NCI-H460 (cell line): ENCODE measurements at regions not wholly inside any gene's neighbourhood (a gene's known extent, or its start where the extent isn't known, plus 50 kb on each side); places are given as distances from the start of the nearest gene placed in this dataset.
"Not testable (repeated sequence)": the region's sequence is repeated elsewhere in the genome, so short reads cannot be mapped to it uniquely, and the experiment has no call there.

Source experiments
- DNase-seq: peaks from one replicate; pipeline ENCODE4 v3.0.0-alpha.2; 2016; ENCODE audit warnings: low read depth; ENCODE audit errors: extremely low read depth

DNA sequence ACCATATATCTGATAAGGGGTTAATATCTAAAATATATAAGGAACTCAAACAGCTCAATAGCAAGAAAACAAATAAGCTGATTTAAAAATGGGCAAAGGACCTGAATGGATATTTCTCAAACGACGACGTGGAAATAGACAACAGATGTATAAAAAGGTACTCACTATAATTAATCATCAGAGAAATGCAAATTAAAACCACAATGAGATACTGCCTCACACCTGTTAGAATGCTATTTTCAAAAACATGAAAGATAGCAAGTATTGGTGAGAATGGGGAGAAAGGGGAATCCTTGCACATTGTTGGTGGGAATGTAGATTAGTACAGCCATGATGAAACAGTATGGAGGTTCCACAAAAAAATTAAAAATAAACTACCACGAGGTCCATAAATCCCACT is 163.2 kb downstream of the DKK1 start:
- DNase-seq = no peak

DNA sequence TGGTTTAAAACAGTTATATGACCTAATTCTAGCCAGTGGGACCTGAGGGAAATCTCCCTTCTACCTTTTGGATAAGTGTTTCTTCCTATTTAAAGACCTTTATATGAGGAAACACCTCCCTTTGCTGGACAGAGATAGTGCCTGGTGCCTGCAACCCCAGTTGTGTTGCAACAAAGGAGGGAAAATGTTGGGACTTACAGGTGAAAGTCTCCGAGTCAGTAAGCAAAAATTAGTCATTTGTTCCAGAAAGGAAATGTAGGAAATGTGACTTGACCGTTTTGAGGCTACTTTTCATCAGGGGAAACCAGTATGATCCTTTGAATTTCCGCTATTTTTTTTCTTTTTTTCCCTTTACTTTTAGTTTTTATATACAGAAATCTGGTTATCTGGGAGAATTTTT is 165.5 kb downstream of the DKK1 start:
- no peak for DNase-seq

DNA sequence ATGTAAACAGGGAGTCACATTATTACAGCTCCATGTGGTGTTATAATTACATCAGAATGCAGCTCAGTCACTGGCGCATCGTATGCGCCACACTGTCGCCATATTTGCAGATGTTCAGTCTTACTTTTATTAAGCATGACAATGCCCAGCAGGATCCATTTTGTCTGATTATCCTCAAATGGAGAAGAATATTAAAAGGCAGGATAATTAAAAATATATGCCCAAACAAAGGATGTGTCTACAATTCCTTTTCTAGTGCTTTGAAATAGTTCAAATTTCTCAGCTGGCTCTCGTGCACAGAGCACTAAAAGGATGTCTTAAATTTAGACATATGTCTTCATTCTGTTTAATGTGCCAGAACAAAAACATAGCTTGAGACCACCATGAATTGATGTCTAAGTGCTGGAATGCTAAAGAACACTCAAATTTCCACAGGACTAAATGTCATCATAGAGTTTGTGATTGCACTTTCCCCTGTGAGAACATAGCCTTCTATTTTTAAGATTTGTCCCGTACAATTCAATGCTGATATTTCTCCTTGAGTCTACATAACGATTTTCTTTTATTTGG is 168.0 kb downstream of the DKK1 start:
- no peak for DNase-seq

DNA sequence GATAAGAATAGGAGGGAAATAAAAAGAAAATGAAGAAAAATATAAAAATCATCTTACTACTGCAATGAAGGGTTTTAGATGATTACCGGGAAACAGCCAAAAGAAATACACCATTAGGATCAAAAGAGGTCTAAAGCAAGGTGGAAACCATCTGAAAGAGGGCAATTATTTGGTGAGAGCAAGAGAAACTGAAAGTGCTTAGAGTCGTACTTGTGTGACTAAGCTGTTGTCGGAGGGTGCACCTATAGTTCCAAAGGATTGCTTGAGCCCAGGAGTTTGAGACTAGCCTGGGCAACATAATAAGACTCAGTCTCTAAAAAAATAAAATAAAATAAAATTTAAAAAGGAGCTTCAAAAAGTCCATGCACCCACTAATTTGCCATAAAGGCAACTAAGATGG is 169.5 kb downstream of the DKK1 start:
- DNase-seq = no peak

DNA sequence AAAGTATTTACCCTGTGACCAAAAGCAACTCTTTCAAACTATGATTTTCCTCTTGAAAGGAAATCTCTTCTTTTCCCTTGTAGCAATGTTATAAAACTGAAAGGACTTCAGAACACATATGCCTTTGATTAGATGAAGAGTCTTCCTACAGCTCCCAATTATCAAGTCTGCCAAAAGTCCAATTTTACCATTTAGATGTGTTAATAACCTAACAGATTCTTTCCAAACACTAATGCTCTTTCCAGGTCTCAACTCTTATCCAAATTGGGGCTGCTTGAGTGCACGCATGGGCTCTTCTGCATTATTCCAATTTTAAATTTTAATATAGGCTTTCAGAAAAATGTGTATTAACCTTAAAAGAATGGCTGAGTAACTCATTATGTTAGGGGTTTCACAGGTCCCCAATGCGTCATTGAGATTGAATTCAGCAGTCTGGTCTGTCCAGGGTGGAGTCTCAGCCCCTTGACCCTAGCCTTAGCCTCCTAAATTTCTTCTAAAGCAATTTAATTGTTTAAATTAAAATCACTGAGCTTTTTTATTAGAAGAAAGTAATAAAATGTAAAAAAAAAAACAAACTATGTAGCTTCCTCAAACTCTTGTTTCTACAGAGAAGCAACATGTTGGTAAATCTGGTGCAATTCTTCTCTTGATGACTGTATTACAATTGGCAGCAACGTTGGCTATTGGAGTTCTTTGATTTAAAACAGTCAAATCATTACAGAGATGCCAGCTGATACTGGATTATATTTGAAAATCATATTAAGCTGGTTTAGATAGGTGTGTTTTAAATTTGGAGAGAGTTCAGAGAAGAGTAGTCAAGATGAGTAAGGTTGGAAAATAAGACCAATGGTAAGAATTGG is 170.4 kb downstream of the DKK1 start:
- DNase-seq = no peak

DNA sequence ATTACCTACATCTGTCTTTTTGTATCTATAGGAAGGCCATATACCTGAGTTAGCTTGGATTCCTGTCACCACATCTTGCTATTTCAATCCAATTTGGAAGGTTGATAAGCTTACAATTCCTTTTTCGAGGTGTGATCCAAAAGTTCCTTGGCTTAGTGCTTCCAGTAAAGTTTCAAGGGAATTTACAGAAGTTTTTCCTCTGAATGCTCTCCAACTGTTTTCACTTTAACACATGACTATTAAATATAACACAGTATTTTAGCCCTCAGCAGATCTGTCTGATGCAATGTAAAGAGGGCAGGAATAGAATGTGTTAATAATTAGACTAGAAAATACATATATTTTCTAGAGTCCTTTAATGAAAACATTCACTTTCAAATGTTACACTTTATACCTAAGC is 171.4 kb downstream of the DKK1 start:
- no peak for DNase-seq

DNA sequence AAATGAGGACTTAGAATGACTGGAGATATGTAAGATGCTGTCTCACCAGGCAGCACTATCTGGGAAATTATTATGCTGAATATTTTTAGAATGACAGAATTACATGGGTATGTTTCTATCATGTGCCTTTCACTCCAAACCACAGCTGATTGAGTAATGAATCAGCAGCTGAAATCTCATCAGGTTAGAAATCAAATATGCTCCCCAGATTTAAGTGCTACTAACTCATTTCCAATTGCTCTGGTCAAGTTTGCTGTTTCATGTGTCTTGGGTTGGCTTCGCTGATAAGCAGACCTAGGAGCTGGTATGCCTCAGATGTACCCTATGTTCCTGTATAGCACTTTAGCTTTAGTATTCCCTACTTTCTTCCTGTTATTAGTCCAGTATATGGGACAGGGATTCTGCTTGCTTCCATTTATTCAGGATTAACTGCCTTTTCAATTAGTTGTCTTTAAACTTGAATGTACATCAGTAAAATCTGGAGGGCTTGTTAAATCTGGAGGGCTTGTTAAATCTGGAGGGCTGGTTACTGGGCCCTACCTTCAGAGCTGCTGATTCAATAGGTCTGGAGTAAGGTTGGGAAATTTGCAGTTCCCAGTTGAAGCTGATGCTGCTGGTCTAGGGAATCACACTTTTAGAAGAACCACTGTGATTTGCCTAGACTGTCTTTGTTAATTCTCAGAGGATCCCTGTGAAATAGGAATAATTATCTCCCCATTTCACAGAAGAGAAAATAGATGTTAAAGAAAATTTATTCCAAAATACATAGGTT is 172.9 kb downstream of the DKK1 start:
- no peak for DNase-seq

DNA sequence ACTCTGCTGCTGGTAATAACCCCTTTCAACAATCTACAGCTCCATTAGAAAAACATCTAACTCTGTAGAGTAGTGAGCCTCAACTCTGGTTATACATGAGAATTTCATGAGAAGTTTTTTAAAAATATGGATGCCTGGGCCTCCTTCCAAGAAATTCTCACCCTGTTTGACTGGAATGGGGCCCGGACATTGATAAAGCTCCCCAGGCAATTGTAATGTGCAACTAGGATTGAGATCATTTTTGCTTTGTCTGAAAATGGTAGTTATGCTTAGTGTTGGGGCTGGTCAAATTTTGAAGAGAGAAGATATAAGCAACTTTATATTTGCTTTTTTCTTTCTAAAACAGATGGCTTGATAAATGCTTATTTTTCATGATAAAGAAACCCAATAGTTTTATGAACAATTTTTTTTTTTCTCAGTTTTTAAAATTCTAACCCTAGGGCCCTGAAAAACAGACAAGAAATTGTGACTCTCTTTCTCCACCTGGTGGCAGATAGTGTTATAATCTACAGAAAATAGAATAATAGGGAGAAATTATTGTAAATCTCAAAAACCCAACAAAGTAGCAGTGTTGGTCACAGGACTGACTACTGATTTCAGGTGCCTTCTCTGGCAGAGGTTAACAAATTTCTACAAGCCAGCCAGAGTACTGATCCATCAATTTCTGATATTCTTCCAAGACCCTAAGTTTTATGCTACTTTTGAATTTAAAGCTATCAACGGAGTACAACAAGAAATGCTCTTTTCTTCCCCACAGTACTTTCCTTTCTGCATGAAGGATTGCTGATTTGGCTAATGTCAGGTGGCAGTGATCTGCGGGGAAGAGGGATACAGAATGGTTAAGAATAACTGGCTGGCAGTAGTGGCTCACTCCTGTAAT is 174.8 kb downstream of the DKK1 start:
- peak; percentile 30 for DNase-seq

DNA sequence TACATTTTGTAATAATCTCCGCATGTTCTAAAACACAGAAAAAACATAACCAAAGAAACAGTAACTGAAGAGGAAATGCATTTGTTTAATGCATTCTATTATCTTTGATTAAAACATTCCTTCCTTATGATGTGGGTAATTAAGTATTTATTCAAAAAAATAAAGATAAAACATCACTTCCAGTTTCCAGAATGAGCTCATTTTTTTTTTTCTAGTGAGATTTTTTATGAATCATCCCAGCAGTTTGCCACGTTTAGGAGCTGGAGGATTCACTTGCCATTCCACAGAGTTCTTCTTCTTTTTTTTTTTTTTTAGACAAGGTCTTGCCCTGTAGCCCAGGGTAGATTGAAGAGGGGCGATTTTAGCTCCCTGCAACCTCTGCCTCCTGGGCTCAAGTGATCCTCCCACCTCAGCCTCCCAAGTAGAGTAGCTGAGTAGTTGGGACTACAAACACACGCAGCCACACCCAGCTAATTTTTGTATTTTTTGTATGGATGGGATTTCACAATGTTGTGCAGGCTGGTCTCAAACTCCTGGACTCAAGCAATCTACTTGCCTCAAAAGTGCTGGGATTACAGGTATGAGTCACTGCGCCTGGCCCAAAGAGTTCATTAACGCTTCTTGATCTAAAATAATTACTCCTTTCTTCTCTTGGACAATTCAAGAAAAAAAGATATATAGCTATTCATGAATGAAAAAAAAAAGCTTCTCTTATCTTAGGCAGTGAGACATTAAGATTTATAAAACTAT is 177.3 kb downstream of the DKK1 start:
- DNase-seq = no peak

DNA sequence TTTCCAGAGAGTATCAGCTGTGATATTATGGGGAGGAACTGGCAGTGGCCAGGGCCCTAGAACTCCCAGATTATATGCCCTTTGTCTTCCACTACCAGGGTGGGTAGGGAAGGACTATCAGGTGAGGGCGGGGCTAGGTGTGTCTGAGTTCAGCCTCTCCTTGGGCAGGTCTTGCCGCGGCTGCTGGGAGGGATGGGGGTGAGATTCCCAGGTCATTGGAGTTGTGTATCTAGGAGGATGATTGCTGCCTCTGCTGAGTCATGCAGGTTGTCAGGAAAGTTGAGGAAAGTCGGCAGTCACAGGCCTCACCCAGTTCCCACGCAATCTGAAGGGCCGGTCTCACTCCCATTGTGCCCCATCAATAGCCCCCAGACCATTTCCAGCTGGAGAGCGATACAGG is 185.2 kb downstream of the DKK1 start:
- DNase-seq = no peak

DNA sequence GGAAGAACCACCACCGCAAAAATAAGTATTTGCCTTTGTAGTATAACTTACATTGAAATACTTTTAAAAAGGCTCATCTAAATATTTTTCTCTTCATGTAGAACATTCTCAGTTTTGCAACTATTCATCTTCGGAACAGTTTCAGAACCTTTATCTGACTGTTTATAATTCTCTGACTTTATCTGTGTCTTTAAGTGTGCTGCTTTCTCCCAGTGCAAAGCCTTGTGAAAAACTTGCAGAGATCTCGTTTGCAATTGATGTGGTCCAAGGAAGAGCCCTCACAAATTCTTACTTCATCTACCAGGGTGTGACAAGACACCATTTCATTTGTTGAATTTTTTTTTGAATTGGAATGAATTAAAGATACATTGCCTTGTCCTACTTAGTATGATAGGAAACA is 186.4 kb downstream of the DKK1 start:
- DNase-seq = no peak

DNA sequence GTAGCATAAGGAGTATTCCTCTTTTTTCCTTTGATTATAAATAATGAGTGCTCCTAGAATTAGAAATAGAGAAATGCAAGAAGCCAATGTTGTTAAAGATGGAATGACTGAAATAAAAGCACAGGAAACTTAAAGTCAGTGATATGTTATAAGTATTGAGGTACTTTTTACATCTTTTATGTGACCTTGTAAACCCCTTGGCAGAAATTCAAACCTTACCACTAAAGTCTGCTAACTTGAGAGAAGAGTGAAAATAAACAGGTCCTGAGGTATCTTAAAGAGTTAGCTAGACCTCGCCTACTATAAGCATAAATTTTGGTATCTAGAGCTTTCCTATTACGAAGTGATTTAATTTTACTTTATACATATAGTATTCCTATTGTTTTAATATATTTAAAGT is 188.2 kb downstream of the DKK1 start:
- DNase-seq = no peak

DNA sequence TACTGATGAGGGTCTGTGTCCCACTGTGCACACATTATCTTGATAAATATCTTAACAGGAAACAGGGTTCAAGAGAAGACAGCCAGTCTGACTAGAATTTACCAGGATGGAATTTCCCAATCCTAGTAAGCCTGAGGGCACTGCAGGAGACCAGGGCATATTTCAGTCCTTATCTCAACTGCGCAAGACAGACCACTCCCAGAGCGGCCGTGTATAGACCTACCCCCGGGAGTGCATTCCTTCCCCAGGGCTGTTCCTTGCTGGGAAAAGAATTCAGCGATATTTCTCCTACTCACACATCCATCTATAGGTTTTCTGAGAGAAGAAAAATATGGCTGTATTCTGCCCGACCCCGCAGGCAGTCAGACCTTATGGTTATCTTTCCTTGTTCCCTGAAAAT is 191.3 kb downstream of the DKK1 start:
- DNase-seq = not testable (repeated sequence)

DNA sequence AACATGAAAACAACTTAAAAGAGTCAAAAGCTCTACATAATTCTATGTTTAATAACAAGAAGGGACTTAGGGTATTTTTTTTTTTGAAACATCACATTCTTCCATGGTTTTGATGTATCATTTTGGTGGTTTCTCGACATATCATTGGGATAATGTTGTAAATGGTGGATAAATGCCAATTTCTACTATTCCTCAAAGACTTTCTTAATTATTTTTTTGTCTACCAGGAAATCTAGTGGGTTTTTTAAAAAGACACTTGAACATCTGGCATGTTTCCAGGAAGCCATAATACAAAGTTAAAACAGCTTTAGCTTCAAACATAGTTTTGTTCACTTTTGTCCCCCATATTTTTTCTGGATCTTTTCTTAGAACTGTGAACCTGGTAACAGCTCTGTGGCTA is 200.4 kb downstream of the DKK1 start:
- DNase-seq = no peak

DNA sequence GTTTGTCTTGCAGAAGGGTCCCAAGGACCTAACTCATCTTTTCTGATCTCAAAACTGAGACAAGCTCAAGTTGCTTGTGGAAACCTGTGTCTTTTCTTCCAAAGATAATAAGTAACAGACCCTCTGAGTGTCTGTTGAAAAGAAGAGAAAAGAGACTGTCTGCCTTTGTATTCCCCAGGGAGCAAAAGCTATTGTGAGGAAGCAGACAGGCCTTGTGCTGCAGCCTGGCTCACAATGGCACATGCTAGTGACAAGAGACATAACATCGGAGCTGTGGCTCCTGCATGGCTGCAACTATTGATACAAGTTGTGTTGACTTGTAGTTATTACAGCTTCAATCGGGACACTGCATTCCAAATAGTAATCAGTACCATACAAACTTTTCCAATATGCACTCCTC is 202.9 kb downstream of the DKK1 start:
- no peak for DNase-seq

DNA sequence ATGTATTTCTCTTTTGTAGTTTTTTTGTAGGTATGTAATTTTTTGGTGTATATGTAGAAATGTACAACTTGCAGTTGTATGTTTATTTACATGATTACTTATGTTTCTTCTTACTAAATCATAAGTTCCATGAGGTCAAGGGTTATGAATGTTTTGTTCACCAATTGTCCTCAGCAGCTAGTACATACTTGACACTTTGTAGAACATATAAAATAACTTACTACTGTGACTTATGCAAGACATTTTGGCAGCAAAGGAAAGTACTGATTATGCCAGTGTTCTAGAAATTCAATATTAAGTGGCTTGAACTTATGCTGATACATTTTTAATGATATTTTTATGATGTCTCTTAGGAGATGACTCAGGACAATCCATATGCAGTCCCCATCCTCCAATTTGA is 209.6 kb downstream of the DKK1 start:
- no peak for DNase-seq

DNA sequence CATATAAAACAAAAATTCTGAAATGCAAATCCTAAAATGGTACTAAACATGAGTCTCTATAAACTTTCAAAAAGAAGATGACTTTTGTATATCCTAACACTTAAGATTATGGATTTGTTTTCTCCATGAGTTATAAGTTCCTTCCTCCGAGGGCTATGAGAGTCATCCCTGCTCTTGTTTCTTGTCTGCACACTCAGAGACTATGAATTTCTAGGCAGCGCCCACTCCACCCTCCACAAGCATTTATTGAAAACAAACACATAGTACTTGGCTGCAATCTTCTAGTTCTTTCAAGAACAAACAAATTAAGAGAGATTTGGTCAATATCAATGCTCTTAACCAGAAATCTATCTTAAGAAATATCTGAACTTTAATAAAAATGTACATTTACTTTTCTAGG is 211.7 kb downstream of the DKK1 start:
- no peak for DNase-seq

DNA sequence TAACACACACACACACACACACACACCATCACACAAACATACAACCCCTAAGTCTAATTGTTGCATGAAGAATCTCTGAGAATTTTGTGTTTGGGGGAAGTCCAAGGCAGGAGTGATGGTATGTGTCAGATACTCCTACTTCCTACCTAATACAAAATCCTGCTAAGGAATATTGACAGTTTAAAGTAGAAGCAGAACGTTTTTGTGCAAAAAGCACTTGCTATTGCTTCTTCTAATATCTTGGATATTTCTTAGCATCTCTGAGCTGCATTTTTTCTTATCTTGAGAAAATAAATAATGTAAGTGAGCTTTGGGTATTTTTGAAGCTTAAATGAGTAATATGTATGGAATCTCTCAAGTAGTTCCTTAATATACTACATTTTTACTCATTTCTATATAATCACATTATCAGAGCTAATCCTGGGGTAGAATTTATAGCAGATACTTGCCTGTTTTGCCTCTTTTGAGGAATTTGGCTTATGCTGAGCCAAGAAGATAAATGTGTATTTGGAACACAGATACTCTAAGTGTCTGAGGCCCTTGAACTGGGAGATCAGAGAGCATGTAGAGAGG is 212.3 kb downstream of the DKK1 start:
- DNase-seq = no peak

DNA sequence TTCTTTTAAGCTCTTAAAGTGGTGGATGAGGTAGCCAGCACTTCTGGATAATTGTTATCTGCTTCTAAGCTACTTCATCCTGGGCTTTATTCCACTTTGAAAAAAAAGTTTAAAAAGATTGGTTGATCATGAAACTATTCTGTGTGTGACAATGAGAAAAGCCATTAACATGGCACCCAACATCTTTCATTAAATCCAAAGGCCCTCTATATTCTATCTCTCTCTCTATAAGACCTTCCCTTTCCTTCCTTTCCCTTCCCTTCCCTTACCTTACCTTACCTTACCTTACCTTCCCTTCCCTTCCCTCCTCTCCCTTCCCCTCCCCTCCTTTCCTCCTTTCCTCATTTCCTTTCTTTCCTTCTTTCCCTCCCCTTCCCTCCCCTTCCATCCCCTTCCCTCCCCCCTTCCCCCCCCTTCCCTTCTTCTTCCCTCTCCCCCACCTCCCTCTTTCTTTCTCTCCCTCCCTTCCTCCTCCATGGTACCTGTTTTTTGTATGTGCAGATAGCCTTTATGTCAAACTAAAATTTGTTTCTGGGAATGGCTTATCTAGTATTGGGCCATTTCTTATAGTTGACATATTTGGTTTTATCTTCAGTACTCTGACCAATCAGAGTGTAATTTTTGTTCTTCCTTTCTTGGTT is 218.7 kb downstream of the DKK1 start:
- DNase-seq = no peak
